ENCODE measurements at regions not wholly inside any gene's neighbourhood (a gene's known extent, or its start where the extent isn't known, plus 50 kb on each side); places are given as distances from the start of the nearest gene placed in this dataset.

DNA sequence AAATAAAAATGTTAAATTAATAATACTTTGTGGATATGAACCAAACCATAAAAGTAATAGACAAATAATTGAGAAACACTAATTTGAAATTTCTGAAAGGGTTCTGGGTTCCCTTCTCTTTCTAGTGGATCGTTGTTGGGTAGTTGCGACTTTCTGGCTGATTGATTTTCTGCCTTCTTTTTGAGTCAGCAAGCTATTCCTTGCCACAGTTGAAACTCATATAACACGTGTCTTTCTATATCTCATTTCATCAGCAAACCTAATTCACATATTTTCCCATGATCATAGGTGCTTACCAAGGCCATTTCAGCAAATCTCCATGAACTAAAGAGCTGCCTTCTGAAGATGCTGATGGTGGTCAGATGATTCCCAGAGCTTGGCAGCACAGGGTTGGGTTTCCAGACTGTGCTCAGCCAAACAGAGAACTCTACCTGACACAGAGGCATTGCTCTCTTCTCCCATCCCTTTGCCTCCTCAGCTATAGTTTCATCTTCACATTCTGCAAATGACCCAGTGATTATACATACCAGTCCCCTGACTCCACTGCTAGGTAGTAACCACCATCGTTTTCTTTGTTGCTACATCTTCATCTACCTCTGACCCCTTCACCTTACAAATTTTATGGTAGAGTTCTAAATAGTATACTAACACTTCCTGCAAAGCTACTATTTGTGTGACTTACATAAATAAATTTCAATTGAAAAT, 383.9 kb upstream of the DPH6 start:
- TF ChIP-seq, protein P1, sequence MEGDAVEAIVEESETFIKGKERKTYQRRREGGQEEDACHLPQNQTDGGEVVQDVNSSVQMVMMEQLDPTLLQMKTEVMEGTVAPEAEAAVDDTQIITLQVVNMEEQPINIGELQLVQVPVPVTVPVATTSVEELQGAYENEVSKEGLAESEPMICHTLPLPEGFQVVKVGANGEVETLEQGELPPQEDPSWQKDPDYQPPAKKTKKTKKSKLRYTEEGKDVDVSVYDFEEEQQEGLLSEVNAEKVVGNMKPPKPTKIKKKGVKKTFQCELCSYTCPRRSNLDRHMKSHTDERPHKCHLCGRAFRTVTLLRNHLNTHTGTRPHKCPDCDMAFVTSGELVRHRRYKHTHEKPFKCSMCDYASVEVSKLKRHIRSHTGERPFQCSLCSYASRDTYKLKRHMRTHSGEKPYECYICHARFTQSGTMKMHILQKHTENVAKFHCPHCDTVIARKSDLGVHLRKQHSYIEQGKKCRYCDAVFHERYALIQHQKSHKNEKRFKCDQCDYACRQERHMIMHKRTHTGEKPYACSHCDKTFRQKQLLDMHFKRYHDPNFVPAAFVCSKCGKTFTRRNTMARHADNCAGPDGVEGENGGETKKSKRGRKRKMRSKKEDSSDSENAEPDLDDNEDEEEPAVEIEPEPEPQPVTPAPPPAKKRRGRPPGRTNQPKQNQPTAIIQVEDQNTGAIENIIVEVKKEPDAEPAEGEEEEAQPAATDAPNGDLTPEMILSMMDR (IDR thresholded peaks at IDR 0.05), result no peak
- TF ChIP-seq ZSCAN20 (CRISPR knock-in tag; IDR thresholded peaks at IDR 0.05), result no peak
- no peak for TF ChIP-seq JUNB (IDR thresholded peaks at IDR 0.05)
- no peak for TF ChIP-seq MAFK (IDR thresholded peaks at IDR 0.05; ENCODE audit: partially characterized antibody)
- no peak for TF ChIP-seq KDM1A (IDR thresholded peaks at IDR 0.05; ENCODE audit: low read depth)
- TF ChIP-seq RFX5 (IDR thresholded peaks at IDR 0.05), result no peak
- TF ChIP-seq POLR2A (IDR thresholded peaks at IDR 0.05; ENCODE audit: low read length), result no peak
- no peak for TF ChIP-seq SMC3 (IDR thresholded peaks at IDR 0.05)
- TF ChIP-seq EHMT2 (IDR thresholded peaks at IDR 0.05; ENCODE audit: low read depth), result no peak
- TF ChIP-seq HEYL (CRISPR knock-in tag; IDR thresholded peaks at IDR 0.05), result no peak
- TF ChIP-seq RAD21 (conservative IDR thresholded peaks at IDR 0.05 in 1 of 2, IDR thresholded peaks at IDR 0.05 in 1 of 2), result no peak
